ENCODE measurements at regions not wholly inside any gene's neighbourhood (a gene's known extent, or its start where the extent isn't known, plus 50 kb on each side); places are given as distances from the start of the nearest gene placed in this dataset.

DNA sequence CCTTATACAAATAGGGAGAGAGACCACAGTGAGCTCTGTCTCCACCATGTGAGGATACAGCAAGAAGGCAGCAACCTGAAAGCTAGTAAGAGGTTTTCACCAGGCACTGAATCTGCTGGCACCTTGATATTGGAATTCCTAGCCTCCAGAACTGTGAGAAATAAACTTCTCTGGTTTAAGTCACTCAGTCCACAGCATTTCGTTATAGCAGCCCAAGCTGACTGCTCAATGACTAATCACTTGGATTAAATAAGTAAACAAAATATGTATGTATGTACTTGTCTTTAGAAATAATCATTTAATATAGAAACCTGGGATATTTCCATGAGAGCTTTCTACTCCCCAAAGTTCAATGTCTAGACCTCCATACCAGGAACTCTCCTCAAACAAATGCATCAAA lies 162.0 kb downstream of the IMPG2 start:
- DNase-seq (ENCODE audit: insufficient read length, low spot score) (no peak), FAIRE-seq (no peak)
- TF ChIP-seq SPI1 (IDR thresholded peaks at IDR 0.05; ENCODE audit: low read depth, low read length) (no peak), PAX5 (IDR thresholded peaks at IDR 0.05; ENCODE audit: insufficient read depth, low read length, severe bottlenecking) (no peak), POLR2AphosphoS5 (IDR thresholded peaks at IDR 0.05; ENCODE audit: low read depth, low read length) (no peak), POLR2A (IDR thresholded peaks at IDR 0.05; ENCODE audit: low read depth, low read length) (no peak), TAF1 (IDR thresholded peaks at IDR 0.05; ENCODE audit: low read depth, low read length) (no peak), POU2F2 (IDR thresholded peaks at IDR 0.05; ENCODE audit: low read depth, low read length) (no peak)

DNA sequence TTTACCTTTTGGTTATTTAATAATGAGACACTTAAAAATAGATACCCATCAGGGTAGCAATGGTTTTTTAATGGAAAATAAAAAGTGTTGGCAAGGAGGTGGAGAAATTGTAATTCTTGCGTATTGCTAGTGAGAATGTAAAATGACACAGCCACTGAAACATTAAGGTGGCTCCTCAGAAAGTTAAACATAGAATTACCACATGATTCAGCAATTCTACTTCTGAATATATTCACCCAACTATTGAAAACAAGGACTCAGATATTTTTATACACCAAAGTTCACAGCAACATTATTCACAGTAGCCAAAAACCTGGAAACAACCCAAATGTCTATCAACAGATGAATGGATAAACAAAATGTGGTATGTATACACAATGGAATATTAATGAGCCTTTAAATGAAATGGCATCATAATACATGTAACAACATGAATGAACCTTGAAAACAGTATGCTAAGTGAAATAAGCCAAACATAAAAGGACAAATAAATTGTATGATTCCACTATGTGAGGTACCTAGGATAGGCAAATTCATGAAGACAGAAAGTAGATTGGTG lies 163.5 kb downstream of the IMPG2 start:
- no peak for FAIRE-seq
- no peak for DNase-seq (ENCODE audit: insufficient read length, low spot score)
- no peak for TF ChIP-seq PAX5 (IDR thresholded peaks at IDR 0.05; ENCODE audit: insufficient read depth, low read length, severe bottlenecking)
- no peak for TF ChIP-seq POLR2AphosphoS5 (IDR thresholded peaks at IDR 0.05; ENCODE audit: low read depth, low read length)
- no peak for TF ChIP-seq TAF1 (IDR thresholded peaks at IDR 0.05; ENCODE audit: low read depth, low read length)
- no peak for TF ChIP-seq POLR2A (IDR thresholded peaks at IDR 0.05; ENCODE audit: low read depth, low read length)
- no peak for TF ChIP-seq SPI1 (IDR thresholded peaks at IDR 0.05; ENCODE audit: low read depth, low read length)
- TF ChIP-seq POU2F2 (IDR thresholded peaks at IDR 0.05; ENCODE audit: low read depth, low read length), result no peak

- TF ChIP-seq POU2F2 (IDR thresholded peaks at IDR 0.05; ENCODE audit: low read depth, low read length) (no peak), TAF1 (IDR thresholded peaks at IDR 0.05; ENCODE audit: low read depth, low read length) (no peak), POLR2A (IDR thresholded peaks at IDR 0.05; ENCODE audit: low read depth, low read length) (no peak), POLR2AphosphoS5 (IDR thresholded peaks at IDR 0.05; ENCODE audit: low read depth, low read length) (no peak), SPI1 (IDR thresholded peaks at IDR 0.05; ENCODE audit: low read depth, low read length) (no peak), PAX5 (IDR thresholded peaks at IDR 0.05; ENCODE audit: insufficient read depth, low read length, severe bottlenecking) (no peak)
- DNase-seq (ENCODE audit: insufficient read length, low spot score) (no peak), FAIRE-seq (no peak)
Observed at GRCh38 chr3:101155825-101156224, 162.6 kb upstream of the ABI3BP start.

- TF ChIP-seq POLR2A (IDR thresholded peaks at IDR 0.05; ENCODE audit: low read depth, low read length) (no peak), SPI1 (IDR thresholded peaks at IDR 0.05; ENCODE audit: low read depth, low read length) (no peak), POLR2AphosphoS5 (IDR thresholded peaks at IDR 0.05; ENCODE audit: low read depth, low read length) (no peak), POU2F2 (IDR thresholded peaks at IDR 0.05; ENCODE audit: low read depth, low read length) (no peak), PAX5 (IDR thresholded peaks at IDR 0.05; ENCODE audit: insufficient read depth, low read length, severe bottlenecking) (no peak), TAF1 (IDR thresholded peaks at IDR 0.05; ENCODE audit: low read depth, low read length) (no peak)
- FAIRE-seq, result no peak
- no peak for DNase-seq (ENCODE audit: insufficient read length, low spot score)
Observed at GRCh38 chr3:101154401-101154800, 161.2 kb upstream of the ABI3BP start.

GRCh38 chr3:101151286-101151913 lies 158.2 kb upstream of the ABI3BP start:
- no peak for DNase-seq (ENCODE audit: insufficient read length, low spot score)
- TF ChIP-seq POU2F2 (IDR thresholded peaks at IDR 0.05; ENCODE audit: low read depth, low read length) (no peak), SPI1 (IDR thresholded peaks at IDR 0.05; ENCODE audit: low read depth, low read length) (no peak), POLR2A (IDR thresholded peaks at IDR 0.05; ENCODE audit: low read depth, low read length) (no peak), PAX5 (IDR thresholded peaks at IDR 0.05; ENCODE audit: insufficient read depth, low read length, severe bottlenecking) (no peak), POLR2AphosphoS5 (IDR thresholded peaks at IDR 0.05; ENCODE audit: low read depth, low read length) (no peak), TAF1 (IDR thresholded peaks at IDR 0.05; ENCODE audit: low read depth, low read length) (no peak)
- FAIRE-seq, result no peak

- no peak for FAIRE-seq
- no peak for DNase-seq (ENCODE audit: insufficient read length, low spot score)
- no peak for TF ChIP-seq TAF1 (IDR thresholded peaks at IDR 0.05; ENCODE audit: low read depth, low read length)
- TF ChIP-seq POU2F2 (IDR thresholded peaks at IDR 0.05; ENCODE audit: low read depth, low read length), result no peak
- TF ChIP-seq PAX5 (IDR thresholded peaks at IDR 0.05; ENCODE audit: insufficient read depth, low read length, severe bottlenecking), result no peak
- TF ChIP-seq POLR2AphosphoS5 (IDR thresholded peaks at IDR 0.05; ENCODE audit: low read depth, low read length), result no peak
- TF ChIP-seq POLR2A (IDR thresholded peaks at IDR 0.05; ENCODE audit: low read depth, low read length), result no peak
- no peak for TF ChIP-seq SPI1 (IDR thresholded peaks at IDR 0.05; ENCODE audit: low read depth, low read length)
Observed at GRCh38 chr3:101150504-101150903, 157.3 kb upstream of the ABI3BP start.

GRCh38 chr3:101149707-101150106 lies 156.5 kb upstream of the ABI3BP start:
- FAIRE-seq (no peak), DNase-seq (ENCODE audit: insufficient read length, low spot score) (no peak)
- TF ChIP-seq POLR2A (IDR thresholded peaks at IDR 0.05; ENCODE audit: low read depth, low read length) (no peak), TAF1 (IDR thresholded peaks at IDR 0.05; ENCODE audit: low read depth, low read length) (no peak), PAX5 (IDR thresholded peaks at IDR 0.05; ENCODE audit: insufficient read depth, low read length, severe bottlenecking) (no peak), POLR2AphosphoS5 (IDR thresholded peaks at IDR 0.05; ENCODE audit: low read depth, low read length) (no peak), POU2F2 (IDR thresholded peaks at IDR 0.05; ENCODE audit: low read depth, low read length) (no peak), SPI1 (IDR thresholded peaks at IDR 0.05; ENCODE audit: low read depth, low read length) (no peak)

GRCh38 chr3:101149251-101149650 lies 156.0 kb upstream of the ABI3BP start:
- DNase-seq (ENCODE audit: insufficient read length, low spot score) (no peak), FAIRE-seq (no peak)
- no peak for TF ChIP-seq POLR2A (IDR thresholded peaks at IDR 0.05; ENCODE audit: low read depth, low read length)
- no peak for TF ChIP-seq SPI1 (IDR thresholded peaks at IDR 0.05; ENCODE audit: low read depth, low read length)
- TF ChIP-seq PAX5 (IDR thresholded peaks at IDR 0.05; ENCODE audit: insufficient read depth, low read length, severe bottlenecking), result no peak
- TF ChIP-seq POU2F2 (IDR thresholded peaks at IDR 0.05; ENCODE audit: low read depth, low read length), result no peak

DNA sequence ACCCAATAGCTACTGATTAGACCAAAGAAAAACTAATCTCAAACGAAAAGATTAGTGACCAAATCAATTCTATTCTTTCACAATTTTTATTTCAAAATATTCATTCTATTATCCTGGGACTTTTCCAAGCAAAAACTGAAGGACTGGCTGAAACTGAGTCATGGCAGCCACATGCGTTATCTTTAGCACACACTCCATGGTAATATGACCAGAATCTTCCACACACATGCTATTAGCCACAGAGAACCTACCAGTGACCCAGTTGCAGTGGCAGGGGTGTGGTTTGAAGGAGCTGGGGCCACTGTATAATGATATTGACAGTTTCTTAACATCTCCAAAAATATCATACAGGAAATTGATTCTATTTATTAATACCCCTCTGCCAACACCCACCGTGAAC lies 154.8 kb upstream of the ABI3BP start:
- DNase-seq (ENCODE audit: insufficient read length, low spot score) (no peak), FAIRE-seq (no peak)
- TF ChIP-seq SPI1 (IDR thresholded peaks at IDR 0.05; ENCODE audit: low read depth, low read length) (no peak), PAX5 (IDR thresholded peaks at IDR 0.05; ENCODE audit: insufficient read depth, low read length, severe bottlenecking) (no peak), POLR2AphosphoS5 (IDR thresholded peaks at IDR 0.05; ENCODE audit: low read depth, low read length) (no peak), POU2F2 (IDR thresholded peaks at IDR 0.05; ENCODE audit: low read depth, low read length) (no peak)

- TF ChIP-seq POLR2A (IDR thresholded peaks at IDR 0.05; ENCODE audit: low read depth, low read length) (no peak), TAF1 (IDR thresholded peaks at IDR 0.05; ENCODE audit: low read depth, low read length) (no peak), POU2F2 (IDR thresholded peaks at IDR 0.05; ENCODE audit: low read depth, low read length) (no peak), POLR2AphosphoS5 (IDR thresholded peaks at IDR 0.05; ENCODE audit: low read depth, low read length) (no peak), SPI1 (IDR thresholded peaks at IDR 0.05; ENCODE audit: low read depth, low read length) (no peak), PAX5 (IDR thresholded peaks at IDR 0.05; ENCODE audit: insufficient read depth, low read length, severe bottlenecking) (no peak)
- no peak for DNase-seq (ENCODE audit: insufficient read length, low spot score)
- FAIRE-seq, result no peak
Observed at GRCh38 chr3:101146946-101147345, 153.7 kb upstream of the ABI3BP start.

Measured in GM12891 (cell line).